IMR-90 (cell line): ENCODE measurements at regions not wholly inside any gene's neighbourhood (a gene's known extent, or its start where the extent isn't known, plus 50 kb on each side); places are given as distances from the start of the nearest gene placed in this dataset.

Experiments
- ATAC-seq: fragments of 200-7000 bp; cut with Tn5 transposase; 2 replicates; pipeline ENCODE4 v1.9.1; 2020; ENCODE audit warnings: low read depth, mild to moderate bottlenecking, moderate library complexity
- BruUV-seq: library from RNA; stranded (reverse); fragments of 400-500 nt; replicated peaks from 2 replicates; lab custom pipeline; 2021; lab: Mats Ljungman, UMichigan
- CTCF ChIA-PET: fragments of 300-600 bp; formaldehyde crosslinking; extraction: SDS; loops from one replicate; lab custom pipeline; 2021; ENCODE audit warnings: antibody characterized with exemption; lab: Yijun Ruan, JAX
- POLR2A ChIA-PET: fragments of 300-600 bp; sonication (Branson Sonifier 250); formaldehyde crosslinking; loops from one replicate; lab custom pipeline; 2022; ENCODE audit warnings: antibody characterized with exemption; ENCODE audit not compliant: unreplicated experiment; lab: Charles Lee
- DNase-seq: peaks from one replicate; pipeline ENCODE4 v3.0.0; 2013
- H2AFZ ChIP-seq: replicated peaks from 2 replicates; pipeline ENCODE3; 2013; ENCODE audit warnings: low read length, mild to moderate bottlenecking; ENCODE audit not compliant: poor library complexity
- H2AK5ac ChIP-seq: 2 replicates; pipeline ENCODE4 v1.6.1; 2013; ENCODE audit warnings: low read depth, low read length, inconsistent platforms
- H2AK9ac ChIP-seq: replicated peaks from 2 replicates; pipeline ENCODE3; 2013; ENCODE audit warnings: mild to moderate bottlenecking, low read depth, low read length, moderate library complexity; ENCODE audit not compliant: poor library complexity
- H2BK120ac ChIP-seq: 2 replicates; pipeline ENCODE4 v1.6.1; 2013; ENCODE audit warnings: low read depth, low read length, inconsistent platforms
- H2BK15ac ChIP-seq: 3 replicates; pipeline ENCODE4 v1.6.1; 2013; ENCODE audit warnings: low read depth, low read length, inconsistent platforms
- H2BK20ac ChIP-seq: 2 replicates; pipeline ENCODE4 v1.6.1; 2013; ENCODE audit warnings: low read depth, mild to moderate bottlenecking, inconsistent platforms, low read length, moderate library complexity
- H2BK5ac ChIP-seq: 2 replicates; pipeline ENCODE4 v1.6.1; 2013; ENCODE audit warnings: mild to moderate bottlenecking, low read depth, low read length, inconsistent platforms; ENCODE audit not compliant: poor library complexity, severe bottlenecking
- H3K14ac ChIP-seq: replicated peaks from 2 replicates; pipeline ENCODE4 v1.6.1; 2013; ENCODE audit warnings: low read depth, low read length, inconsistent platforms
- H3K18ac ChIP-seq: 2 replicates; pipeline ENCODE4 v1.6.1; 2013; ENCODE audit warnings: low read depth, low read length, control low read depth
- H3K23ac ChIP-seq: 2 replicates; pipeline ENCODE4 v1.6.1; 2013; ENCODE audit warnings: low read depth, low read length, inconsistent platforms
- H3K27ac ChIP-seq: 2 replicates; pipeline ENCODE4 v1.5.1; 2013; ENCODE audit warnings: mild to moderate bottlenecking, control low read depth, low read length; ENCODE audit not compliant: insufficient read depth
- H3K27me3 ChIP-seq: 2 replicates; pipeline ENCODE4 v1.6.1; 2013; ENCODE audit warnings: low read length; ENCODE audit not compliant: control insufficient read depth, insufficient read depth
- H3K36me3 ChIP-seq: 2 replicates; pipeline ENCODE4 v1.6.1; 2013; ENCODE audit warnings: low read length, mixed read lengths; ENCODE audit not compliant: control insufficient read depth, insufficient read depth
- H3K4ac ChIP-seq: 2 replicates; pipeline ENCODE4 v1.6.1; 2013; ENCODE audit warnings: low read depth, low read length, inconsistent platforms
- H3K4me1 ChIP-seq: 2 replicates; pipeline ENCODE4 v1.6.1; 2013; ENCODE audit warnings: low read length, mixed read lengths; ENCODE audit not compliant: control insufficient read depth, insufficient read depth
- H3K4me2 ChIP-seq: 2 replicates; pipeline ENCODE4 v1.6.1; 2013; ENCODE audit warnings: low read depth, mild to moderate bottlenecking, control low read depth, low read length, moderate library complexity
- H3K4me3 ChIP-seq: 2 replicates; pipeline ENCODE4 v1.5.1; 2013; ENCODE audit warnings: low read depth, mild to moderate bottlenecking, control low read depth, low read length, moderate library complexity; ENCODE audit not compliant: insufficient read depth
- H3K56ac ChIP-seq: 2 replicates; pipeline ENCODE4 v1.6.1; 2013; ENCODE audit warnings: low read length, inconsistent platforms; ENCODE audit not compliant: insufficient read depth; ENCODE audit errors: extremely low read depth
- H3K79me1 ChIP-seq, 2 experiments: 2 replicates each; pipeline ENCODE4 v1.6.1; 2013; ENCODE audit warnings: low read length in 2 of 2, inconsistent platforms in 1 of 2, low read depth in 1 of 2
- H3K9ac ChIP-seq: 2 replicates; pipeline ENCODE4 v1.6.1; 2013; ENCODE audit warnings: low read depth, low read length, control low read depth
- H3K9me1 ChIP-seq: 2 replicates; pipeline ENCODE4 v1.6.1; 2013; ENCODE audit warnings: low read length, inconsistent platforms; ENCODE audit not compliant: insufficient read depth
- H3K9me3 ChIP-seq: 2 replicates; pipeline ENCODE4 v1.6.1; 2013; ENCODE audit warnings: low read length; ENCODE audit not compliant: control insufficient read depth, insufficient read depth
- H4K20me1 ChIP-seq: 2 replicates; pipeline ENCODE4 v1.6.1; 2013; ENCODE audit warnings: low read length, inconsistent platforms; ENCODE audit not compliant: insufficient read depth
- H4K5ac ChIP-seq: 2 replicates; pipeline ENCODE4 v1.6.1; 2013; ENCODE audit warnings: mild to moderate bottlenecking, low read depth, low read length, control low read depth
- H4K8ac ChIP-seq, 2 experiments: 2 replicates each; pipeline ENCODE4 v1.6.1; 2013; ENCODE audit warnings: low read depth in 2 of 2, low read length in 2 of 2, control low read depth in 1 of 2, inconsistent platforms in 1 of 2
- H4K91ac ChIP-seq: 2 replicates; pipeline ENCODE4 v1.6.1; 2013; ENCODE audit warnings: low read depth, low read length, inconsistent platforms; ENCODE audit not compliant: insufficient read depth
- BHLHE40 ChIP-seq: fragments of 150-350 bp; IDR thresholded peaks from 2 replicates; pipeline ENCODE4 v1.6.1; 2016; ENCODE audit warnings: mild to moderate bottlenecking, low read depth, low read length
- CEBPB ChIP-seq: IDR thresholded peaks from 2 replicates; pipeline ENCODE4 v1.6.1; 2012; ENCODE audit warnings: low read depth, low read length, improper control_type of control experiment
- CHD1 ChIP-seq: IDR thresholded peaks from 2 replicates; pipeline ENCODE4 v1.6.1; 2012; ENCODE audit warnings: low read depth, low read length, improper control_type of control experiment
- CTCF ChIP-seq: conservative IDR thresholded peaks from 2 replicates; pipeline ENCODE4 v1.5.1; 2012; ENCODE audit warnings: mild to moderate bottlenecking, low read depth, low read length, improper control_type of control experiment
- ELK1 ChIP-seq: fragments of 150-350 bp; IDR thresholded peaks from 2 replicates; pipeline ENCODE4 v1.6.1; 2016; ENCODE audit warnings: low read depth, mild to moderate bottlenecking, low read length, moderate library complexity, borderline replicate concordance
- FOS ChIP-seq: fragments of 150-350 bp; IDR thresholded peaks from 2 replicates; pipeline ENCODE4 v1.6.1; 2016; ENCODE audit warnings: low read depth, low read length
- MAFK ChIP-seq: IDR thresholded peaks from 2 replicates; pipeline ENCODE4 v1.6.1; 2012; ENCODE audit warnings: low read depth, low read length, improper control_type of control experiment
- MAZ ChIP-seq: IDR thresholded peaks from 2 replicates; pipeline ENCODE4 v1.6.1; 2012; ENCODE audit warnings: low read depth, mild to moderate bottlenecking, low read length, improper control_type of control experiment, moderate library complexity, borderline replicate concordance
- MXI1 ChIP-seq: IDR thresholded peaks from 2 replicates; pipeline ENCODE4 v1.6.1; 2012; ENCODE audit warnings: low read depth, mild to moderate bottlenecking, low read length, moderate library complexity, borderline replicate concordance
- NFE2L2 ChIP-seq: fragments of 150-350 bp; IDR thresholded peaks from 2 replicates; pipeline ENCODE4 v1.6.1; 2016; ENCODE audit warnings: low read depth, mild to moderate bottlenecking, low read length
- POLR2A ChIP-seq: IDR thresholded peaks from 2 replicates; pipeline ENCODE4 v1.6.1; 2012; ENCODE audit warnings: mild to moderate bottlenecking, low read depth, low read length
- RAD21 ChIP-seq: IDR thresholded peaks from 2 replicates; pipeline ENCODE4 v1.6.1; 2012; ENCODE audit warnings: low read length, improper control_type of control experiment
- RCOR1 ChIP-seq: IDR thresholded peaks from 2 replicates; pipeline ENCODE4 v1.6.1; 2012; ENCODE audit warnings: mild to moderate bottlenecking, low read length, improper control_type of control experiment; ENCODE audit not compliant: insufficient replicate concordance
- RFX5 ChIP-seq: IDR thresholded peaks from 2 replicates; pipeline ENCODE4 v1.8.0; 2012; ENCODE audit warnings: low read depth, mild to moderate bottlenecking, low read length, moderate library complexity
- SMC3 ChIP-seq: fragments of 150-350 bp; IDR thresholded peaks from 2 replicates; pipeline ENCODE4 v1.6.1; 2016; ENCODE audit warnings: low read depth, mild to moderate bottlenecking, antibody characterized with exemption, low read length, moderate library complexity
- WGBS, 2 experiments: methylation state at CpG; one replicate each; pipeline versions ENCODE4 v1.1.5 to v1.1.7; 2013; ENCODE audit warnings: missing lambda C conversion rate in 2 of 2; ENCODE audit not compliant: insufficient read length in 1 of 2; ENCODE audit errors: extremely low coverage in 2 of 2; 5-methylcytosine and 5-hydroxymethylcytosine counted together
- dilution Hi-C: fragments of 300-500 bp; cut with HindIII; formaldehyde crosslinking; loops from one replicate; pipeline ENCODE4 v1.14.3; 2018; ENCODE audit warnings: low sequenced_read_pairs; ENCODE audit not compliant: unreplicated experiment
- in situ Hi-C: fragments of 300-500 bp; cut with MboI; formaldehyde crosslinking; loops from 3 replicates; pipeline ENCODE4 v1.14.3; 2019; ENCODE audit warnings: low sequenced_read_pairs, inconsistent platforms, mixed read lengths
- intact Hi-C: fragments of 100-400 bp; cut with micrococcal nuclease; formaldehyde crosslinking; loops from 2 replicates; pipeline ENCODE4 v1.10.0; 2022
- TF ChIP-seq, protein P1 (sequence below): fragments of 150-350 bp; IDR thresholded peaks from 2 replicates; pipeline ENCODE4 v1.6.1; 2017; ENCODE audit warnings: mild to moderate bottlenecking, antibody characterized with exemption, low read length, low read depth

GRCh38 chr22:27377501-27378295, 423.9 kb downstream of the MN1 start:
- no peaks in the 10 kb centered on the region for H3K79me1 ChIP-seq
- no peak overlapping the region for H2AFZ ChIP-seq
- in situ Hi-C loops (no loop called here), intact Hi-C loops (no loop called here), dilution Hi-C loops (no loop called here)
- no peak for DNase-seq
- peaks cover 48% of the 10 kb centered on the region for H3K27me3 ChIP-seq
- H3K9me3 ChIP-seq: no peaks in the 10 kb centered on the region
- BruUV-seq: no TSS peak
- CTCF ChIA-PET: no interaction called here
- H3K56ac ChIP-seq: no peak overlapping the region
- WGBS, 2 experiments: 83% methylated on average over 2 of the region's 17 CpGs; no CpG with 5 or more reads in 1 of the 2 experiments
- H3K4me2 ChIP-seq: no peak overlapping the region
- POLR2A ChIA-PET: no interaction called here
- H2BK5ac ChIP-seq: no peak overlapping the region
- H3K4me3 ChIP-seq: no peak overlapping the region
- no peak overlapping the region for H4K8ac ChIP-seq
- H3K9me1 ChIP-seq: no peaks in the 10 kb centered on the region
- no peak overlapping the region for H4K91ac ChIP-seq
- H3K4me1 ChIP-seq: no peaks in the 10 kb centered on the region
- no peak for TF ChIP-seq SMC3
- no peak for TF ChIP-seq POLR2A
- no peak for TF ChIP-seq MAFK
- no peak for TF ChIP-seq MAZ
- TF ChIP-seq MXI1: no peak
- TF ChIP-seq CHD1: no peak
- TF ChIP-seq, protein P1, sequence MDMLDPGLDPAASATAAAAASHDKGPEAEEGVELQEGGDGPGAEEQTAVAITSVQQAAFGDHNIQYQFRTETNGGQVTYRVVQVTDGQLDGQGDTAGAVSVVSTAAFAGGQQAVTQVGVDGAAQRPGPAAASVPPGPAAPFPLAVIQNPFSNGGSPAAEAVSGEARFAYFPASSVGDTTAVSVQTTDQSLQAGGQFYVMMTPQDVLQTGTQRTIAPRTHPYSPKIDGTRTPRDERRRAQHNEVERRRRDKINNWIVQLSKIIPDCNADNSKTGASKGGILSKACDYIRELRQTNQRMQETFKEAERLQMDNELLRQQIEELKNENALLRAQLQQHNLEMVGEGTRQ: no peak
- TF ChIP-seq RCOR1: no peak
- TF ChIP-seq NFE2L2: no peak
- no peak for TF ChIP-seq RFX5
- no peak for TF ChIP-seq CEBPB
- no peak for TF ChIP-seq CTCF
- TF ChIP-seq BHLHE40: no peak
- no peak for TF ChIP-seq ELK1
- no peak for TF ChIP-seq RAD21
- TF ChIP-seq FOS: no peak
- ATAC-seq: no peak
- H3K36me3 ChIP-seq: no peaks in the 10 kb centered on the region
- H3K23ac ChIP-seq: no peak overlapping the region; the same call in 1 of the 2 replicates
- no peak overlapping the region for H4K5ac ChIP-seq
- no peak overlapping the region for H3K18ac ChIP-seq
- no peak overlapping the region for H2BK15ac ChIP-seq
- no peak overlapping the region for H3K27ac ChIP-seq
- H4K20me1 ChIP-seq: no peaks in the 10 kb centered on the region
- H3K4ac ChIP-seq: no peak overlapping the region
- no peak overlapping the region for H3K9ac ChIP-seq
- H2AK9ac ChIP-seq: no peak overlapping the region
- H2BK20ac ChIP-seq: no peak overlapping the region
- no peak overlapping the region for H3K14ac ChIP-seq
- H2AK5ac ChIP-seq: no peak overlapping the region
- no peak overlapping the region for H2BK120ac ChIP-seq
